GM12872 (cell line): ENCODE measurements at regions not wholly inside any gene's neighbourhood (a gene's known extent, or its start where the extent isn't known, plus 50 kb on each side); places are given as distances from the start of the nearest gene placed in this dataset.

Experiments used
- TF ChIP-seq, protein P1 (sequence below): IDR thresholded peaks from 3 replicates; pipeline ENCODE4 v1.5.1; 2011; ENCODE audit warnings: low read depth, mild to moderate bottlenecking, low read length, moderate library complexity; ENCODE audit not compliant: insufficient read depth

DNA sequence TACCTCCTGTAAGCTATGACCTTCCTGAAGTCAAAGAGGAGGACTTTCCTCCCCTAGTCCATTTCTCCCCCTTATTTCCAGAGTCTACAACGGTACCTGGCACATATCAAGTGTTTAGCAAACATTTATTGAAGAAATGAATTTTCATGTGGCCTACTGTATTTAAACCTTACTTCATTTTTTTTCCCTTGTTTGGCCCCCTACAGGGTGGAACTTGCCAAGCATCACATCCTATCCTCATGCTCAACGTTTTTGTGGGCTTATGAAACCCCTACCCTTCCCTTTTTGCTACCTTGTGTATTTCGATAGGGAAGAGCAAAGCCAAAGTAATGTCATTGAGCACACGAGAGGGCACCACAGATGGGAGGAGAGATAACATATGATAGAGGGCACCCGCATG lies 1857.8 kb upstream of the WWC1 start:
- TF ChIP-seq, protein P1, sequence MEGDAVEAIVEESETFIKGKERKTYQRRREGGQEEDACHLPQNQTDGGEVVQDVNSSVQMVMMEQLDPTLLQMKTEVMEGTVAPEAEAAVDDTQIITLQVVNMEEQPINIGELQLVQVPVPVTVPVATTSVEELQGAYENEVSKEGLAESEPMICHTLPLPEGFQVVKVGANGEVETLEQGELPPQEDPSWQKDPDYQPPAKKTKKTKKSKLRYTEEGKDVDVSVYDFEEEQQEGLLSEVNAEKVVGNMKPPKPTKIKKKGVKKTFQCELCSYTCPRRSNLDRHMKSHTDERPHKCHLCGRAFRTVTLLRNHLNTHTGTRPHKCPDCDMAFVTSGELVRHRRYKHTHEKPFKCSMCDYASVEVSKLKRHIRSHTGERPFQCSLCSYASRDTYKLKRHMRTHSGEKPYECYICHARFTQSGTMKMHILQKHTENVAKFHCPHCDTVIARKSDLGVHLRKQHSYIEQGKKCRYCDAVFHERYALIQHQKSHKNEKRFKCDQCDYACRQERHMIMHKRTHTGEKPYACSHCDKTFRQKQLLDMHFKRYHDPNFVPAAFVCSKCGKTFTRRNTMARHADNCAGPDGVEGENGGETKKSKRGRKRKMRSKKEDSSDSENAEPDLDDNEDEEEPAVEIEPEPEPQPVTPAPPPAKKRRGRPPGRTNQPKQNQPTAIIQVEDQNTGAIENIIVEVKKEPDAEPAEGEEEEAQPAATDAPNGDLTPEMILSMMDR: no peak

DNA sequence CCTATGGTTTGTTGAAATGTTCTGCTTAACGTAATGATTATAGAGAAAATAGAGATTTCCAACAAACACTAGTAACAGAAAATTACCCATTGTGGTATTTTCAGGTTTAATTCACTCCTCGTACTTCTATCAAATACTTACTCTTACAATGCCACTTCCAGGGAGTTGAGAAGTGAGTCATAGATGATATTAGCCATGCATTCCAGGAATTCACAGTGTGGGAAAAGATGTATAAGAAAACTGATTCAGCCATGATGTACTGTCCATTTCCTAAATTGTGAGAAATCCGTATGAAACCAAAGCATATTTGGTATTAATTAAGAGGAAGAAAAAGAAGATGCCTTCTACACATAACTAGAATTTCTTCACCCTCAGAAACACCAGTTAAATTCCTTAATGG lies 1854.6 kb upstream of the WWC1 start:
- TF ChIP-seq, protein P1: no peak

DNA sequence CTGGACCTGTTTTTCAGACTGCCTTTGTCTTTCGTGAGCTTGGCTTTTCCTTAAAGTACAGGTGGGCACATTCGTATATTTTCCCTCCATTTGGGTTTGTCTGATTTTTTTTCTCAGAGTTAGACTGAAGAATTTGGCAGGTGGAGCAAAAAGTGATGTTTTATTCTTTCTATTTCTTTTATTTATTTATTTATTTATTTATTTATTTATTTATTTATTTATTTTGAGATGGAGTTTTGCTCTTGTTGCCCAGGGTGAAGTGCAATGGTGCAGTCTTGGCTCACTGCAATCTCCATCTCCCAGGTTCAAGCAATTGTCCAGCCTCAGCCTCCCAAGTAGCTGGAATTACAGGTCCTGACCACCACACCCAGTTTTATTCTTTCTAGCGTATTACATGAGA lies 1805.1 kb upstream of the WWC1 start:
- TF ChIP-seq, protein P1: no peak

DNA sequence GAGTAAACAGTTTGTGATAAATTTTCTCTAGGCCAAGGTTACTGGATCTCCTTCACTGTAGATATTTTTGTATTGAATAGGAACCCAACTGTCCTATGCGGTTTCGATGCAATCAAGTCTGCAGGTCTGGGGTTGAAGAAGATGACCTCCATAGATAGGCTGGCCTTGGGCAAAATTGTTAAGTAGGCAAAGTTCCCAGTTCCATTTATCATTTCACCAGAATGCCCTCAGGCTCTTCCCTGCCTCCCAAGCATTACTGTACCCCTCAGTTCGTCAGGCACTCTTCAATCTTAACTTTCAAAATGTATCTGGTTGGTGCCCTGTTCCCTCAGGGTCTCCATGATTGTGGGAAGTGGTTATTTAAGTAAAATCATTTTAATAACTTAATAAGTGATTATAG lies 1802.9 kb upstream of the WWC1 start:
- TF ChIP-seq, protein P1: no peak

DNA sequence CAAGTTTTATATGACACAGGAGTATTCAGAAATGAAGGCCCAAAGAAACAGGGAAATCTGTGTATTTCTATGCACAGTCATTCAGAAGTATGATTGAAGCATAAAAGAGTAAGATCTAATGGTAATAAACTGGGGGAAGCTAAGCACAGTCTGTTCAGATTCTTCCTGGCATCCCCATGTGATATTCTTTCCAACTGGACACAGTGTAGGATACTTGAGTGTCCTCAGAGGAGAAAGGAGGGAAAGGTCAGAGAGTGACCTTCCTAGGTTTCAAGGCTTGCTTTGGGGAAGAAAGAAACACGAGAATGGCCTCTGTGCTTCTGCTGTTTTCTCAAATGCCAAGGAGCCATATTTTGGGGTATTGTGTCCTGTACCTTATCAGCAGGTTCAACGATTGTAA lies 1798.4 kb upstream of the WWC1 start:
- TF ChIP-seq, protein P1: no peak

DNA sequence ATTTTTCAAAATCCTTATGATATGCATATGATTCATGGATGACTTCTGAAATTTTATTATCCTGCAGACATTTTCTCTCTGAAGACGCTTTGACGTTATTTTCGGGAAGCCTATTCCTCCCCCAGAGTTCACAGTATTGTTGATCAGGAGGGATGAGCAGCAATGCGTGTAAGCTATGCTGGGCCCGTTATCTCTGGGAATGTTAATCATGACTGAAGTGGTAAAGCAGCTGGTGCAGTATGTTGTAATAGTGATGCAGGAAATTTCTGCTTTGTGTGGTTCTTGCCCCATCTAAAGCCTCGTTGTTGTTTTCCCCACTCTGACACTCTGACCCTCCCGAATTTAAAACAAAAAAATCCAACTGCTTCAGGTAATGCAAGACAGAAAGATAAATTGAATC lies 1797.8 kb upstream of the WWC1 start:
- TF ChIP-seq, protein P1: no peak

DNA sequence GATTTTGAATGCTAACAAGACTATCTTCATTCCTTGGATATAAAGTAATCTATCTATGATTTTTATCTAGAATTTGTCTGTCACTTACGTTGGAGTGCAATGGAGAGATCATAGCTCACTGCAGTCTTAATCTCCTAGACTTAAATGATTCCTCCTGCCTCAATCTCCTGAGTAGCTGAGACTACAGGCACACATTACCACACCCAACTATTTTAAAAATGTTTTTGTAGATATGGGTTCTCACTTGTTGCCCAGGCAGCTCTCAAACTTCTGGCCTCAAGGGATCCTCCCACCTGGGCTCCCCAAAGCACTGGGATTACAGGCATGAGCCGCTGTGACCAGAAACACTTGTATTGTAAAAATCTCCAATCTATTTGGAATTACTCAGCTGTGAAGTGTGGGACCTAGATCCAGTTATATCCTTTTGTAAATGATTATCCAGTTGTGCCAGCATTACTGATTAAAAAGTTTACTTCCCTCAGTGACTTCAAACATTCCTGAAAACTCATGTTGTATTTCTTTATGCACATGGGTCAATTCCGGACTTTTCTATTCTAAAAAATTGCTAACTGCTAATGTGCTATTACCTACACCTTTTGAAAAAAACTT lies 1793.8 kb upstream of the WWC1 start:
- TF ChIP-seq, protein P1: no peak
